ENCODE measurements at regions not wholly inside any gene's neighbourhood (a gene's known extent, or its start where the extent isn't known, plus 50 kb on each side); places are given as distances from the start of the nearest gene placed in this dataset.

GRCh38 chr11:79937676-79938334 lies 497.0 kb upstream of the TENM4 start:
- no peak overlapping the region for H2BK15ac ChIP-seq (ENCODE audit: low read depth, low read length)
- no peaks in the 10 kb centered on the region for H4K20me1 ChIP-seq (ENCODE audit: control insufficient read depth, insufficient read depth, insufficient read length)
- H3K4me2 ChIP-seq (ENCODE audit: insufficient read depth, insufficient read length, low read length), result no peak overlapping the region
- no CpG with 5 or more reads among the region's 3 CpGs for WGBS (ENCODE audit: extremely low coverage, insufficient read length, low lambda C conversion rate)
- no peak overlapping the region for H4K5ac ChIP-seq (ENCODE audit: insufficient read length, low read depth, low read length)
- H4K91ac ChIP-seq (ENCODE audit: insufficient read length, low read depth, low read length), result no peak overlapping the region
- Mint-ChIP-seq H3K36me3 (ENCODE audit: insufficient read depth in 1 of 3, low read depth in 3 of 3) (peaks cover 0 to 1% (median 0%) of the 10 kb centered on the region in 3 experiments; a peak in 1 of 7 replicates), H3K27me3 (ENCODE audit: low read depth) (no peaks in the 10 kb centered on the region), H3K27ac (no peak overlapping the region), H3K4me1 (peaks cover 11 to 17% of the 10 kb centered on the region in 2 experiments), H3K9me3 (no peaks in the 10 kb centered on the region), H3K4me3 (no peak overlapping the region)
- no peak overlapping the region for H3K27ac ChIP-seq (ENCODE audit: insufficient read length, low read depth, low read length)
- H3K79me1 ChIP-seq (ENCODE audit: insufficient read depth, low read depth, low read length, poor library complexity, severe bottlenecking), result no peaks in the 10 kb centered on the region
- H2BK5ac ChIP-seq (ENCODE audit: insufficient read length, low read length), result no peak overlapping the region
- no peak overlapping the region for H2AK5ac ChIP-seq (ENCODE audit: insufficient read length, low read length)
- no peak overlapping the region for H2BK120ac ChIP-seq (ENCODE audit: low read depth, low read length, poor library complexity, severe bottlenecking)
- no peak overlapping the region for H2AFZ ChIP-seq (ENCODE audit: low read length)
- H2BK20ac ChIP-seq (ENCODE audit: low read depth, low read length, poor library complexity, severe bottlenecking), result no peak overlapping the region
- H3K9ac ChIP-seq (ENCODE audit: extremely low read depth, insufficient read length, low read length), result no peak overlapping the region
- H3K9me3 ChIP-seq (ENCODE audit: control insufficient read depth, low read depth, low read length), result no peaks in the 10 kb centered on the region
- DNase-seq, result no peak
- no peaks in the 10 kb centered on the region for H3K27me3 ChIP-seq (ENCODE audit: insufficient read depth, low read length)
- no peak overlapping the region for H4K8ac ChIP-seq (replicated peaks; ENCODE audit: insufficient read length, low read depth, low read length)
- no peak overlapping the region for H3K18ac ChIP-seq (ENCODE audit: insufficient read length, low read depth, low read length)
- no peak overlapping the region for H3K56ac ChIP-seq (ENCODE audit: insufficient read length, low read depth, low read length)
- no peak overlapping the region for H3K4ac ChIP-seq (ENCODE audit: low read depth, low read length)
- H3K79me2 ChIP-seq (ENCODE audit: insufficient read depth, low read length), result no peaks in the 10 kb centered on the region
- H3K4me1 ChIP-seq (ENCODE audit: insufficient read depth, low read length), result 0 out of 2 replicates have a peak, but pooled peaks cover 2% of the 10 kb centered on the region
- no peaks in the 10 kb centered on the region for H3K23me2 ChIP-seq (ENCODE audit: insufficient read length, low read depth, low read length, poor library complexity, severe bottlenecking)
- H3T11ph ChIP-seq (ENCODE audit: low read length), result no peak overlapping the region
- no peak overlapping the region for H3K23ac ChIP-seq (ENCODE audit: insufficient read length, low read depth, low read length)
- H3K14ac ChIP-seq (ENCODE audit: insufficient read depth, low read length), result no peak overlapping the region
- TF ChIP-seq, protein P1, sequence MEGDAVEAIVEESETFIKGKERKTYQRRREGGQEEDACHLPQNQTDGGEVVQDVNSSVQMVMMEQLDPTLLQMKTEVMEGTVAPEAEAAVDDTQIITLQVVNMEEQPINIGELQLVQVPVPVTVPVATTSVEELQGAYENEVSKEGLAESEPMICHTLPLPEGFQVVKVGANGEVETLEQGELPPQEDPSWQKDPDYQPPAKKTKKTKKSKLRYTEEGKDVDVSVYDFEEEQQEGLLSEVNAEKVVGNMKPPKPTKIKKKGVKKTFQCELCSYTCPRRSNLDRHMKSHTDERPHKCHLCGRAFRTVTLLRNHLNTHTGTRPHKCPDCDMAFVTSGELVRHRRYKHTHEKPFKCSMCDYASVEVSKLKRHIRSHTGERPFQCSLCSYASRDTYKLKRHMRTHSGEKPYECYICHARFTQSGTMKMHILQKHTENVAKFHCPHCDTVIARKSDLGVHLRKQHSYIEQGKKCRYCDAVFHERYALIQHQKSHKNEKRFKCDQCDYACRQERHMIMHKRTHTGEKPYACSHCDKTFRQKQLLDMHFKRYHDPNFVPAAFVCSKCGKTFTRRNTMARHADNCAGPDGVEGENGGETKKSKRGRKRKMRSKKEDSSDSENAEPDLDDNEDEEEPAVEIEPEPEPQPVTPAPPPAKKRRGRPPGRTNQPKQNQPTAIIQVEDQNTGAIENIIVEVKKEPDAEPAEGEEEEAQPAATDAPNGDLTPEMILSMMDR (conservative IDR thresholded peaks at IDR 0.05), result no peak
- no peak overlapping the region for H2BK12ac ChIP-seq (ENCODE audit: insufficient read length, low read depth, low read length)

Data from H9 (cell line).